ENCODE measurements at regions not wholly inside any gene's neighbourhood (a gene's known extent, or its start where the extent isn't known, plus 50 kb on each side); places are given as distances from the start of the nearest gene placed in this dataset.

GRCh38 chr2:156229724-156230362 lies 102.7 kb downstream of the NR4A2 start:
- Histone ChIP-seq H4K91ac (ENCODE audit: insufficient read depth, low read depth, low read length) (no peak overlapping the region), H3K36me3 (ENCODE audit: control insufficient read depth, insufficient read depth, low read length) (no peaks in the 10 kb centered on the region), H3K9me3 (ENCODE audit: control insufficient read depth, insufficient read depth, low read length) (no peaks in the 10 kb centered on the region), H2AFZ (replicated peaks; ENCODE audit: low read length, poor library complexity) (no peak overlapping the region), H4K20me1 (ENCODE audit: insufficient read depth, low read length) (no peaks in the 10 kb centered on the region), H4K5ac (ENCODE audit: low read depth, low read length) (no peak overlapping the region), H3K4me1 (ENCODE audit: control insufficient read depth, insufficient read depth, low read length) (no peaks in the 10 kb centered on the region), H2BK5ac (ENCODE audit: low read depth, low read length, poor library complexity, severe bottlenecking) (no peak overlapping the region), H3K27ac (ENCODE audit: insufficient read depth, low read length) (no peak overlapping the region), H2BK20ac (ENCODE audit: low read depth, low read length) (no peak overlapping the region), H3K9ac (ENCODE audit: low read depth, low read length) (no peak overlapping the region), H3K4me2 (ENCODE audit: low read depth, low read length) (no peak overlapping the region), H2AK5ac (ENCODE audit: low read depth, low read length) (no peak overlapping the region), H3K27me3 (ENCODE audit: control insufficient read depth, insufficient read depth, low read length) (no peaks in the 10 kb centered on the region), H2BK15ac (ENCODE audit: low read depth, low read length) (no peak overlapping the region), H3K9me1 (ENCODE audit: insufficient read depth, low read length) (no peaks in the 10 kb centered on the region), H3K18ac (ENCODE audit: low read depth, low read length) (no peak overlapping the region), H4K8ac (ENCODE audit: low read depth in 2 of 2, low read length in 2 of 2) (no peak overlapping the region), H3K4me3 (ENCODE audit: insufficient read depth, low read depth, low read length) (no peak overlapping the region), H2AK9ac (replicated peaks; ENCODE audit: low read depth, low read length, poor library complexity) (no peak overlapping the region), H3K79me1 (ENCODE audit: low read depth in 1 of 2, low read length in 2 of 2) (no peaks in the 10 kb centered on the region), H3K4ac (ENCODE audit: low read depth, low read length) (no peak overlapping the region), H3K56ac (ENCODE audit: extremely low read depth, insufficient read depth, low read length) (no peak overlapping the region), H3K23ac (ENCODE audit: low read depth, low read length) (no peak overlapping the region), H3K14ac (replicated peaks; ENCODE audit: low read depth, low read length) (no peak overlapping the region), H2BK120ac (ENCODE audit: low read depth, low read length) (no peak overlapping the region)
- intact Hi-C loops (cut with micrococcal nuclease) (loop anchor here (10.0 kb wide), 1 partner anchor 575 kb away; no protein-coding TSS in a partner anchor), in situ Hi-C loops (cut with MboI; ENCODE audit: low sequenced_read_pairs) (no loop called here), dilution Hi-C loops (cut with HindIII; ENCODE audit: low sequenced_read_pairs, unreplicated experiment) (no loop called here)
- BruUV-seq (replicated peaks), result no TSS peak
- TF ChIP-seq CHD1 (IDR thresholded peaks at IDR 0.05; ENCODE audit: low read depth, low read length), result no peak
- no peak for TF ChIP-seq USF2 (IDR thresholded peaks at IDR 0.05; ENCODE audit: low read depth, low read length)
- TF ChIP-seq RCOR1 (IDR thresholded peaks at IDR 0.05; ENCODE audit: insufficient replicate concordance, low read length), result no peak
- TF ChIP-seq SMC3 (IDR thresholded peaks at IDR 0.05; ENCODE audit: low read depth, low read length), result no peak
- no peak for TF ChIP-seq RFX5 (IDR thresholded peaks at IDR 0.05; ENCODE audit: low read depth, low read length)
- no peak for TF ChIP-seq BHLHE40 (IDR thresholded peaks at IDR 0.05; ENCODE audit: low read depth, low read length)
- TF ChIP-seq MXI1 (IDR thresholded peaks at IDR 0.05; ENCODE audit: borderline replicate concordance, low read depth, low read length), result no peak
- TF ChIP-seq MAFK (IDR thresholded peaks at IDR 0.05; ENCODE audit: low read depth, low read length), result no peak
- TF ChIP-seq ELK1 (IDR thresholded peaks at IDR 0.05; ENCODE audit: borderline replicate concordance, low read depth, low read length), result no peak
- TF ChIP-seq RAD21 (IDR thresholded peaks at IDR 0.05; ENCODE audit: low read length), result no peak
- TF ChIP-seq NFE2L2 (IDR thresholded peaks at IDR 0.05; ENCODE audit: low read depth, low read length), result no peak
- no peak for TF ChIP-seq CTCF (conservative IDR thresholded peaks at IDR 0.05; ENCODE audit: low read depth, low read length)
- no peak for TF ChIP-seq CEBPB (IDR thresholded peaks at IDR 0.05; ENCODE audit: low read depth, low read length)
- no peak for TF ChIP-seq FOS (IDR thresholded peaks at IDR 0.05; ENCODE audit: low read depth, low read length)
- DNase-seq (no peak), ATAC-seq (ENCODE audit: low read depth) (no peak)
- ChIA-PET CTCF (no interaction called here), POLR2A (ENCODE audit: unreplicated experiment) (no interaction called here)
- 20% methylated on average over 1 of the region's 1 CpG; no CpG with 5 or more reads in 1 of the 2 experiments for WGBS, 2 experiments (ENCODE audit: extremely low coverage in 2 of 2, insufficient read length in 1 of 2)

All from IMR-90 (cell line).